Neuronal stem cell (in vitro differentiated cells): ENCODE measurements at regions not wholly inside any gene's neighbourhood (a gene's known extent, or its start where the extent isn't known, plus 50 kb on each side); places are given as distances from the start of the nearest gene placed in this dataset.
"Not testable (repeated sequence)": the region's sequence is repeated elsewhere in the genome, so short reads cannot be mapped to it uniquely, and the experiment has no call there.

Source experiments
- DNase-seq: peaks from one replicate; pipeline ENCODE4 v3.0.0-alpha.2; 2013; ENCODE audit warnings: low spot score
- H2AFZ ChIP-seq: one replicate; pipeline ENCODE4 v1.6.1; 2013; ENCODE audit warnings: mild to moderate bottlenecking, low read length, inconsistent platforms
- H2AK5ac ChIP-seq: 2 replicates; pipeline ENCODE4 v1.6.1; 2013; ENCODE audit warnings: low read depth, mild to moderate bottlenecking, inconsistent platforms, low read length, moderate library complexity, mixed read lengths
- H2BK120ac ChIP-seq: 2 replicates; pipeline ENCODE4 v1.6.1; 2013; ENCODE audit warnings: low read depth, mild to moderate bottlenecking, inconsistent platforms, low read length, moderate library complexity, mixed read lengths
- H2BK12ac ChIP-seq: one replicate; pipeline ENCODE4 v1.6.1; 2013; ENCODE audit warnings: low read length, inconsistent platforms
- H2BK15ac ChIP-seq: 2 replicates; pipeline ENCODE4 v1.6.1; 2013; ENCODE audit warnings: mild to moderate bottlenecking, low read length, inconsistent platforms, mixed read lengths
- H2BK5ac ChIP-seq: one replicate; pipeline ENCODE4 v1.6.1; 2013; ENCODE audit warnings: inconsistent platforms, mild to moderate bottlenecking, low read length, moderate library complexity
- H3K14ac ChIP-seq: one replicate; pipeline ENCODE4 v1.6.1; 2013; ENCODE audit warnings: low read length, inconsistent platforms
- H3K18ac ChIP-seq: 2 replicates; pipeline ENCODE4 v1.6.1; 2013; ENCODE audit warnings: low read length, inconsistent platforms
- H3K23ac ChIP-seq: 2 replicates; pipeline ENCODE4 v1.6.1; 2013; ENCODE audit warnings: low read depth, mild to moderate bottlenecking, mixed read lengths, low read length, inconsistent platforms; ENCODE audit not compliant: poor library complexity
- H3K27ac ChIP-seq: replicated peaks from 3 replicates; pipeline ENCODE4 v1.5.1; 2013; ENCODE audit warnings: low read length, inconsistent platforms
- H3K27me3 ChIP-seq, 3 experiments: 2 replicates each; pipeline ENCODE4 v1.6.1; 2013; ENCODE audit warnings: low read length in 3 of 3, mild to moderate bottlenecking in 2 of 3, inconsistent platforms in 1 of 3, low read depth in 1 of 3, mixed read lengths in 1 of 3, moderate library complexity in 1 of 3; ENCODE audit not compliant: control insufficient read depth in 3 of 3, insufficient read depth in 3 of 3
- H3K36me3 ChIP-seq, 2 donors: replicated peaks in 1 of 2; 2 replicates each; pipeline ENCODE4 v1.6.1; 2013; ENCODE audit warnings: low read length in 2 of 2; ENCODE audit not compliant: control insufficient read depth in 2 of 2, insufficient read depth in 2 of 2
- H3K4ac ChIP-seq: 2 replicates; pipeline ENCODE4 v1.6.1; 2013; ENCODE audit warnings: inconsistent platforms, mild to moderate bottlenecking, low read length, moderate library complexity
- H3K4me1 ChIP-seq, 2 donors: 1 replicate in 1 of 2; 2 replicates in 1 of 2; pipeline ENCODE4 v1.6.1; 2013; ENCODE audit warnings: low read length in 2 of 2, low read depth in 1 of 2; ENCODE audit not compliant: control insufficient read depth in 2 of 2, insufficient read depth in 1 of 2
- H3K4me2 ChIP-seq: one replicate; pipeline ENCODE4 v1.6.1; 2013; ENCODE audit warnings: mild to moderate bottlenecking, low read length, inconsistent platforms; ENCODE audit not compliant: insufficient read depth, poor library complexity, severe bottlenecking
- H3K4me3 ChIP-seq, 2 donors: 2 replicates each; pipeline ENCODE4 v1.5.1; 2013; ENCODE audit warnings: low read length in 2 of 2, mild to moderate bottlenecking in 2 of 2, inconsistent platforms in 1 of 2, moderate library complexity in 1 of 2
- H3K79me1 ChIP-seq: one replicate; pipeline ENCODE4 v1.6.1; 2013; ENCODE audit warnings: low read depth, mild to moderate bottlenecking, inconsistent platforms, low read length, moderate library complexity
- H3K9ac ChIP-seq: one replicate; pipeline ENCODE4 v1.6.1; 2013; ENCODE audit warnings: mild to moderate bottlenecking, low read depth, low read length, inconsistent platforms; ENCODE audit not compliant: poor library complexity
- H3K9me3 ChIP-seq, 2 donors: replicated peaks in 1 of 2; 2 replicates each; pipeline versions ENCODE3 to v1.6.1; 2013; ENCODE audit warnings: low read length in 2 of 2, mild to moderate bottlenecking in 2 of 2, inconsistent platforms in 1 of 2, low read depth in 1 of 2, mixed read lengths in 1 of 2, moderate library complexity in 1 of 2; ENCODE audit not compliant: control insufficient read depth in 2 of 2, insufficient read depth in 1 of 2
- H4K8ac ChIP-seq: one replicate; pipeline ENCODE4 v1.6.1; 2013; ENCODE audit warnings: low read depth, mild to moderate bottlenecking, inconsistent platforms, low read length, moderate library complexity
- H4K91ac ChIP-seq: one replicate; pipeline ENCODE4 v1.6.1; 2013; ENCODE audit warnings: low read length, low read depth, mild to moderate bottlenecking, inconsistent platforms; ENCODE audit not compliant: poor library complexity
- WGBS, 2 donors: extraction: QIAGEN DNeasy Blood & Tissue Kit; methylation state at CpG; one replicate each; pipeline ENCODE4 v1.1.7; 2013; ENCODE audit warnings: missing lambda C conversion rate in 2 of 2, mixed read lengths in 1 of 2; ENCODE audit not compliant: insufficient read length in 2 of 2, insufficient replicate concordance in 1 of 2; ENCODE audit errors: extremely low coverage in 2 of 2; 5-methylcytosine and 5-hydroxymethylcytosine counted together

DNA sequence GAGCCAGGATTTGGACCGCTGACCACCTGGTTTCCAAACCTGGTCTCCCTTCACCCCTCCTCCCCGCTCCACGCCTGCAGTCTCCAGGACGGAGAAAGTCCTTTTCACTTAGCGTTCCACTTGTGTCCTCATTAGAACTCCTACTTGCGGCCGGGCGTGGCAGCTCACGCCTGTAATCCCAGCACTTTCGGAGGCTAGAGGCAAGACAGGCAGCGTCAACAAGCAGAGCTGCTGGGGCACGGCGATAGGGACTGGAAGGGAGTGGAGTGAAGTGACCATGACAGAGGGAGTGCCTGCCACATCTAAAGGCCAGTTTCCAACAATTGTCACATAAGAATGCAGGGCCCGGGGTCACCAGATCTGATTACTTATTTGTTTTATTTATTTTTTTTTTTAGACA is 132.5 kb upstream of the NCOR2 start:
- peaks cover 0 to 17% (median 0%) of the 10 kb centered on the region in 3 experiments for H3K27me3 ChIP-seq
- peak overlapping the region; percentile 17 for H3K23ac ChIP-seq
- H2AK5ac ChIP-seq = peak overlapping the region; percentile 25
- H3K27ac ChIP-seq = no peak overlapping the region
- peak overlapping the region; percentile 41 for H2BK15ac ChIP-seq
- peak overlapping the region; percentile 24 for H2BK120ac ChIP-seq
- H4K8ac ChIP-seq = no peak overlapping the region
- H3K36me3 ChIP-seq = no peaks in the 10 kb centered on the region
- H2AFZ ChIP-seq = no peak overlapping the region
- no peak overlapping the region for H4K91ac ChIP-seq
- no CpG with 5 or more reads among the region's 14 CpGs for WGBS, 2 donors
- no peak overlapping the region for H3K14ac ChIP-seq
- H2BK12ac ChIP-seq = no peak overlapping the region
- H3K79me1 ChIP-seq = no peaks in the 10 kb centered on the region
- no peak overlapping the region for H3K4me3 ChIP-seq
- peaks cover 11 to 15% of the 10 kb centered on the region in 2 donors for H3K4me1 ChIP-seq
- no peak overlapping the region for H3K9ac ChIP-seq
- H3K18ac ChIP-seq = peak overlapping the region; percentile 1
- no peak overlapping the region for H3K4ac ChIP-seq
- no peak for DNase-seq
- no peak overlapping the region for H3K4me2 ChIP-seq
- peaks cover 0 to 7% of the 10 kb centered on the region in 2 donors for H3K9me3 ChIP-seq
- H2BK5ac ChIP-seq = no peak overlapping the region

GRCh38 chr12:124698998-124699305 is 131.5 kb upstream of the NCOR2 start:
- H3K4me1 ChIP-seq = peaks cover 13 to 17% of the 10 kb centered on the region in 2 donors
- no peak overlapping the region for H3K4me3 ChIP-seq
- no peaks in the 10 kb centered on the region for H3K79me1 ChIP-seq
- H3K18ac ChIP-seq = peak overlapping the region; percentile 0
- H3K4ac ChIP-seq = no peak overlapping the region
- H3K36me3 ChIP-seq = no peaks in the 10 kb centered on the region
- WGBS, 2 donors = no CpG with 5 or more reads among the region's 6 CpGs
- no peak overlapping the region for H2BK12ac ChIP-seq
- H2AK5ac ChIP-seq = no peak overlapping the region
- H3K4me2 ChIP-seq = no peak overlapping the region
- no peak overlapping the region for H3K14ac ChIP-seq
- no peak overlapping the region for H2BK5ac ChIP-seq
- no peak overlapping the region for H2BK120ac ChIP-seq
- no peak overlapping the region for H3K23ac ChIP-seq
- H2AFZ ChIP-seq = no peak overlapping the region
- peaks cover 0 to 18% (median 0%) of the 10 kb centered on the region in 3 experiments for H3K27me3 ChIP-seq
- H3K9me3 ChIP-seq = peaks cover 0 to 7% of the 10 kb centered on the region in 2 donors
- DNase-seq = no peak
- no peak overlapping the region for H4K91ac ChIP-seq
- H4K8ac ChIP-seq = no peak overlapping the region
- no peak overlapping the region for H3K27ac ChIP-seq
- no peak overlapping the region for H3K9ac ChIP-seq
- no peak overlapping the region for H2BK15ac ChIP-seq

DNA sequence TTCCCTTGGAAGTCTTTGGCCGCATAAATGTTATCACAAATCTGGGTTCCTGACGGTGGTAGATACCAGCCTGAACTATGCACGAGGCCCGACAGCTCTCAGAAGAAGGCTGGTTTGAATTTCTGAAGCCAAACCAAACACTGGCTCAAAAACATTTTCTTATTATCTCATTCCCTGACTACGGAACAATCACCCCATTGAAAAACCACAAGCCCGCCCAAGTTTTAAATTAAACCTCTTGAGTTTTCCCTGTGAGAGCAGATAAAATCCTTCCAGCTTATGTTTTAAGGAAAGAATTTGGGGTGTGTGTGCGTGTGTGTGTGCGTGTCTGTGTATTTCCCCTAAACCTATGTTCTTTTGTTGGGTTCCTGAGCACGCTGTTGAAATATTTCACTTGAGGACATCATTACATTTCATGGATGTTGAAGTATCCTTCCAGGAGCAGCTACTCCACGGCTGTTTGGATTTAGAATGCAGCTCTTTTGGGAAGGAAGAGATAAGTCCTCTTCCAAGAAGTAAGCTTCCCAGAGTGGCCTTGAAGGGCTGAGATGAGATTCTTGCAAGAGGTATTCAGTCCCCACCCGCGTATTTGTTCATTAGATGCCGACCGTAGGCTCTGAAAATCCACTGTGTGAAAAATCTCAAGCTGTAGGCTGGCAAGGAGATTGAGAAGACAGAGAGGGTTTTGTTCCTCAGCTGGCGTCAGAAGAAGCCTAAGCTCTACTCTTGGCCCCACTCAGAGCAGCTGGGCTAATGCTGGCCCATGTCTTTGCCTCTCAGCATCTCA is 131.0 kb upstream of the NCOR2 start:
- Histone ChIP-seq H3K4ac (no peak overlapping the region), H2BK5ac (no peak overlapping the region), H3K4me2 (no peak overlapping the region), H3K9me3 (peaks cover 0 to 7% of the 10 kb centered on the region in 2 donors), H3K79me1 (no peaks in the 10 kb centered on the region), H3K27me3 (peaks cover 0 to 14% (median 0%) of the 10 kb centered on the region in 3 experiments), H3K36me3 (no peaks in the 10 kb centered on the region), H3K18ac (peak overlapping the region; percentile 0), H4K8ac (no peak overlapping the region), H3K4me3 (no peak overlapping the region), H3K4me1 (peaks cover 13 to 17% of the 10 kb centered on the region in 2 donors), H2AK5ac (no peak overlapping the region), H2BK120ac (no peak overlapping the region), H2BK12ac (no peak overlapping the region), H3K14ac (no peak overlapping the region), H2AFZ (no peak overlapping the region), H3K9ac (no peak overlapping the region), H3K23ac (no peak overlapping the region), H2BK15ac (no peak overlapping the region), H3K27ac (no peak overlapping the region), H4K91ac (no peak overlapping the region)
- no peak for DNase-seq
- no CpG with 5 or more reads among the region's 15 CpGs for WGBS, 2 donors

DNA sequence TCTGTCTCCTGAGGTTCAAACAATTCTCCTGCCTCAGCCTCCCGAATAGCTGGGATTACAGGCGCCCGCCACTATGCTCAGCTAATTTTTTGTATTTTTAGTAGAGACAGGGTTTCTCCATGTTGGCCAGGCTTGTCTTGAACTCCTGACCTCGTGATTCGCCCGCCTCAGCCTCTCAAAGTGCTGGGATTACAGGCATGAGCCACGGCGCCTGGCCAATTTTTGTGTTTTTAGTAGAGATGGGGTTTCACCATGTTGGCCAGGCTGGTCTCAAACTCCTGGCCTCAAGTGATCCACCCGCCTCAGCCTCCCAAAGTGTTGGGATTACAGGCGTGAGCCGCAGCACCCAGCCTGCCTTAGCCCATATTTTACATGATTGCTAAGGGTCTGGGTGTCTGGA is 130.3 kb upstream of the NCOR2 start:
- not testable (repeated sequence) for DNase-seq, H3K9ac ChIP-seq, H3K23ac ChIP-seq, H2AFZ ChIP-seq, H4K8ac ChIP-seq, H3K14ac ChIP-seq, H3K9me3 ChIP-seq, H3K18ac ChIP-seq, H3K79me1 ChIP-seq, H2AK5ac ChIP-seq, H4K91ac ChIP-seq, H2BK5ac ChIP-seq, H3K36me3 ChIP-seq, H3K27me3 ChIP-seq, H2BK12ac ChIP-seq, H3K27ac ChIP-seq, H3K4ac ChIP-seq, H3K4me2 ChIP-seq, H2BK120ac ChIP-seq, H2BK15ac ChIP-seq, H3K4me3 ChIP-seq
- H3K4me1 ChIP-seq = peaks cover 13 to 17% of the 10 kb centered on the region in 2 donors
- WGBS, 2 donors = no CpG with 5 or more reads among the region's 11 CpGs
